Osteoblast (primary cell): ENCODE measurements at regions not wholly inside any gene's neighbourhood (a gene's known extent, or its start where the extent isn't known, plus 50 kb on each side); places are given as distances from the start of the nearest gene placed in this dataset.
"Not testable (repeated sequence)": the region's sequence is repeated elsewhere in the genome, so short reads cannot be mapped to it uniquely, and the experiment has no call there.

Experiments
- DNase-seq: peaks from one replicate; pipeline ENCODE4 v3.0.0; 2011; ENCODE audit warnings: low spot score, mixed read lengths; ENCODE audit not compliant: insufficient read length; ENCODE audit errors: missing footprints
- H2AFZ ChIP-seq: 2 replicates; pipeline ENCODE4 v1.6.0; 2011; ENCODE audit warnings: mild to moderate bottlenecking, low read length
- H3K27ac ChIP-seq: 2 replicates; pipeline ENCODE4 v1.5.1; 2011; ENCODE audit warnings: mild to moderate bottlenecking, low read depth, low read length, moderate library complexity
- H3K27me3 ChIP-seq: 2 replicates; pipeline ENCODE4 v1.6.0; 2012; ENCODE audit warnings: mild to moderate bottlenecking, control low read depth, inconsistent platforms, low read length, moderate library complexity; ENCODE audit not compliant: insufficient read depth
- H3K36me3 ChIP-seq: 2 replicates; pipeline ENCODE4 v1.5.1; 2011; ENCODE audit warnings: mild to moderate bottlenecking, low read length, control low read depth, moderate library complexity; ENCODE audit not compliant: insufficient read depth
- H3K4me1 ChIP-seq: 2 replicates; pipeline ENCODE4 v1.5.1; 2011; ENCODE audit warnings: mild to moderate bottlenecking, low read length, control low read depth, moderate library complexity; ENCODE audit not compliant: insufficient read depth
- H3K4me2 ChIP-seq: 2 replicates; pipeline ENCODE4 v1.6.0; 2011; ENCODE audit warnings: mild to moderate bottlenecking, low read length; ENCODE audit not compliant: insufficient read depth
- H3K4me3 ChIP-seq: fragments of 200-600 bp; sonication (generic); 3 replicates; pipeline ENCODE4 v1.5.1; 2012; ENCODE audit warnings: mild to moderate bottlenecking, low read length, inconsistent platforms; ENCODE audit not compliant: insufficient read depth
- H3K79me2 ChIP-seq: 2 replicates; pipeline ENCODE4 v1.6.0; 2012; ENCODE audit warnings: mild to moderate bottlenecking, low read length, control low read depth, inconsistent platforms; ENCODE audit not compliant: insufficient read depth
- H3K9me3 ChIP-seq: 2 replicates; pipeline ENCODE4 v1.5.1; 2011; ENCODE audit warnings: low read depth, low read length, control low read depth
- H4K20me1 ChIP-seq: 2 replicates; pipeline ENCODE4 v1.6.0; 2012; ENCODE audit warnings: mild to moderate bottlenecking, low read length, control low read depth; ENCODE audit not compliant: insufficient read depth
- CTCF ChIP-seq: IDR thresholded peaks from 2 replicates; pipeline ENCODE4 v1.5.1; 2011; ENCODE audit warnings: mild to moderate bottlenecking, low read depth, low read length, moderate library complexity; ENCODE audit errors: extremely low read depth

- no peaks in the 10 kb centered on the region for H3K27me3 ChIP-seq
- H3K4me2 ChIP-seq, result no peak overlapping the region
- H3K79me2 ChIP-seq, result no peaks in the 10 kb centered on the region
- no peak for TF ChIP-seq CTCF
- no peak overlapping the region for H3K27ac ChIP-seq
- H3K36me3 ChIP-seq, result no peaks in the 10 kb centered on the region
- no peak overlapping the region for H2AFZ ChIP-seq
- no peak for DNase-seq
- no peaks in the 10 kb centered on the region for H4K20me1 ChIP-seq
- H3K4me1 ChIP-seq, result peaks cover 11% of the 10 kb centered on the region
- H3K9me3 ChIP-seq, result no peaks in the 10 kb centered on the region
- no peak overlapping the region for H3K4me3 ChIP-seq
These were observed 172.8 kb downstream of the LRIG3 start for GRCh38 chr12:58747533-58747932.

GRCh38 chr12:58750484-58750883, 169.8 kb downstream of the LRIG3 start:
- Histone ChIP-seq H3K4me1 (peaks cover 11% of the 10 kb centered on the region), H2AFZ (no peak overlapping the region), H3K4me3 (no peak overlapping the region), H3K36me3 (no peaks in the 10 kb centered on the region), H3K4me2 (peak overlapping the region; percentile 49), H3K27ac (peak overlapping the region; percentile 49), H3K27me3 (no peaks in the 10 kb centered on the region), H4K20me1 (no peaks in the 10 kb centered on the region), H3K9me3 (no peaks in the 10 kb centered on the region), H3K79me2 (no peaks in the 10 kb centered on the region)
- peak; percentile 48 for DNase-seq
- TF ChIP-seq CTCF, result no peak

- Histone ChIP-seq H3K4me2 (peak overlapping the region; percentile 11), H3K79me2 (no peaks in the 10 kb centered on the region), H3K4me1 (peaks cover 17% of the 10 kb centered on the region), H3K36me3 (no peaks in the 10 kb centered on the region), H3K27ac (peak overlapping the region; percentile 65), H2AFZ (no peak overlapping the region), H3K4me3 (no peak overlapping the region), H3K9me3 (no peaks in the 10 kb centered on the region), H4K20me1 (no peaks in the 10 kb centered on the region), H3K27me3 (no peaks in the 10 kb centered on the region)
- DNase-seq, result peak; percentile 15
- no peak for TF ChIP-seq CTCF
These were observed 162.9 kb downstream of the LRIG3 start for GRCh38 chr12:58757422-58757821.

- not testable (repeated sequence) for H4K20me1 ChIP-seq, DNase-seq, H3K9me3 ChIP-seq, H3K4me2 ChIP-seq, H3K27me3 ChIP-seq, H2AFZ ChIP-seq, H3K27ac ChIP-seq, H3K4me3 ChIP-seq, H3K79me2 ChIP-seq, H3K36me3 ChIP-seq
- peaks cover 20% of the 10 kb centered on the region for H3K4me1 ChIP-seq
These were observed 160.6 kb downstream of the LRIG3 start for GRCh38 chr12:58759745-58760144.

GRCh38 chr12:58761308-58761707, 159.0 kb downstream of the LRIG3 start:
- peaks cover 20% of the 10 kb centered on the region for H3K4me1 ChIP-seq
- H2AFZ ChIP-seq, result no peak overlapping the region
- no peak overlapping the region for H3K4me3 ChIP-seq
- H4K20me1 ChIP-seq, result no peaks in the 10 kb centered on the region
- no peaks in the 10 kb centered on the region for H3K9me3 ChIP-seq
- no peak overlapping the region for H3K4me2 ChIP-seq
- TF ChIP-seq CTCF, result no peak
- no peaks in the 10 kb centered on the region for H3K79me2 ChIP-seq
- H3K27ac ChIP-seq, result no peak overlapping the region
- no peak for DNase-seq
- H3K27me3 ChIP-seq, result no peaks in the 10 kb centered on the region
- no peaks in the 10 kb centered on the region for H3K36me3 ChIP-seq
